NT2/D1 (cell line): ENCODE measurements at regions not wholly inside any gene's neighbourhood (a gene's known extent, or its start where the extent isn't known, plus 50 kb on each side); places are given as distances from the start of the nearest gene placed in this dataset.

Experiments used
- YY1 ChIP-seq: IDR thresholded peaks from 2 replicates; pipeline ENCODE4 v1.6.1; 2011; ENCODE audit not compliant: insufficient read length, insufficient read depth
- ZNF274 ChIP-seq: IDR thresholded peaks from 2 replicates; pipeline ENCODE4 v1.6.1; 2011; ENCODE audit warnings: mild to moderate bottlenecking, low read depth, low read length

GRCh38 chr12:102331419-102331818 is 133.8 kb upstream of the PMCH start:
- no peak for TF ChIP-seq ZNF274
- TF ChIP-seq YY1, result no peak
